ENCODE measurements at regions not wholly inside any gene's neighbourhood (a gene's known extent, or its start where the extent isn't known, plus 50 kb on each side); places are given as distances from the start of the nearest gene placed in this dataset.

- no peak for DNase-seq
Observed at GRCh38 chr1:87791931-87792740, 463.5 kb downstream of the LMO4 start.

- DNase-seq = no peak
Observed at GRCh38 chr1:87794788-87795614, 466.3 kb downstream of the LMO4 start.

GRCh38 chr1:87795615-87796337, 467.1 kb downstream of the LMO4 start:
- no peak for DNase-seq

- DNase-seq = no peak
Observed at GRCh38 chr1:87796471-87796901, 467.8 kb downstream of the LMO4 start.

- no peak for DNase-seq
Observed at GRCh38 chr1:87799451-87799850, 470.8 kb downstream of the LMO4 start.

GRCh38 chr1:87800006-87800405, 471.3 kb downstream of the LMO4 start:
- no peak for DNase-seq

- no peak for DNase-seq
Observed at GRCh38 chr1:87803375-87803774, 474.7 kb downstream of the LMO4 start.

GRCh38 chr1:87804128-87804527, 475.4 kb downstream of the LMO4 start:
- DNase-seq = no peak

- no peak for DNase-seq
Observed at GRCh38 chr1:87805666-87806378, 477.1 kb downstream of the LMO4 start.

GRCh38 chr1:87806379-87807094, 477.9 kb downstream of the LMO4 start:
- DNase-seq = no peak

- no peak for DNase-seq
Observed at GRCh38 chr1:87810166-87810565, 481.5 kb downstream of the LMO4 start.

GRCh38 chr1:87812871-87813577, 484.3 kb downstream of the LMO4 start:
- no peak for DNase-seq

- no peak for DNase-seq
Observed at GRCh38 chr1:87814573-87814972, 485.9 kb downstream of the LMO4 start.

- DNase-seq = no peak
Observed at GRCh38 chr1:87816646-87817045, 488.0 kb downstream of the LMO4 start.

GRCh38 chr1:87820668-87821334, 492.1 kb downstream of the LMO4 start:
- DNase-seq = no peak

GRCh38 chr1:87821335-87821697, 492.6 kb downstream of the LMO4 start:
- no peak for DNase-seq

- DNase-seq = no peak
Observed at GRCh38 chr1:87826681-87827251, 498.1 kb downstream of the LMO4 start.

GRCh38 chr1:87829360-87829759, 500.7 kb downstream of the LMO4 start:
- no peak for DNase-seq

- no peak for DNase-seq
Observed at GRCh38 chr1:87830432-87830978, 501.8 kb downstream of the LMO4 start.

- no peak for DNase-seq
Observed at GRCh38 chr1:87833166-87833565, 504.5 kb downstream of the LMO4 start.
